ENCODE measurements at regions not wholly inside any gene's neighbourhood (a gene's known extent, or its start where the extent isn't known, plus 50 kb on each side); places are given as distances from the start of the nearest gene placed in this dataset.

- DNase-seq (ENCODE audit: low read depth in 2 of 2) = peak in 1 of 2 donors; percentile 3
These were observed 212.1 kb downstream of the GXYLT1 start for GRCh38 chr12:41932470-41932991.

GRCh38 chr12:41930866-41931437 lies 213.7 kb downstream of the GXYLT1 start:
- DNase-seq (ENCODE audit: low read depth in 2 of 2) = no peak

DNA sequence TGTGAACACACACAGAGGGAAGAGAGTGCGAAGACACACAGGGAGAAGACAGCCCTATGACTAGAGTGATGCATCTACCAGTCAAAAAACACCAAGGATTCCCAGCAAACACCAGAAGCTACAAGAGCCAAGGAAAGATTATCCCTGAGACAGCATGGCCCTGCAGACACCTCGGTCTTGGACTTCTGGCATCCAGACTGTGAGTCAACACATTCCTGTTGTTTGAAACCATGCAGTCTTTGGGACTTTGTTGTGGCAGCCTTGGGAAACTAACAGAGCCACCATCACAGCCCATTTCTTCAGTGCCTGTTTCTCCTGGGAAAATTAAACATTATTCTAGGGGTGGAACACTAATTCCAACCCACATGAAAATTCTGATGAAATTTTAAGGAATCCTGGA lies 220.6 kb downstream of the GXYLT1 start:
- no peak for DNase-seq (ENCODE audit: low read depth in 2 of 2)

GRCh38 chr12:41923351-41923750 lies 221.3 kb downstream of the GXYLT1 start:
- no peak for DNase-seq (ENCODE audit: low read depth in 2 of 2)

DNA sequence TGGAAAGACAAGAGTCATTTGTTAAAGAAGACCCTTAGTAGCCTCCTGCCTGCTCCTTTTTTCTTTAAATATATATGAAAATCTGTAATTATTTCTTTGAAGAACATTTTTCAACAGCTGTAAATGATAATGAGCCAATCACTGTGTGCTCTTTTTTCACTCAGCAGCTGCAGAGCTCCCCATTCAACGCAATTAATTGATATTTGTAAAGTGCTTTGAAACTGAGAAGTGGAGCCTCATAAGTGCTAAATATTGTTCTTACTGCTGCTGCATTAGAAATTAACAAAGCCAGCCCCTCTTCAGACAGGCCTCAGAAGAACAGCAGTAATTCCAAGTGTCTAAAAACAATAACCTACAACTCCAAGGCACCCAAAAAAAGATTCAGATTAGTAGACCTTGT lies 224.3 kb downstream of the GXYLT1 start:
- no peak for DNase-seq (ENCODE audit: low read depth in 2 of 2)

DNA sequence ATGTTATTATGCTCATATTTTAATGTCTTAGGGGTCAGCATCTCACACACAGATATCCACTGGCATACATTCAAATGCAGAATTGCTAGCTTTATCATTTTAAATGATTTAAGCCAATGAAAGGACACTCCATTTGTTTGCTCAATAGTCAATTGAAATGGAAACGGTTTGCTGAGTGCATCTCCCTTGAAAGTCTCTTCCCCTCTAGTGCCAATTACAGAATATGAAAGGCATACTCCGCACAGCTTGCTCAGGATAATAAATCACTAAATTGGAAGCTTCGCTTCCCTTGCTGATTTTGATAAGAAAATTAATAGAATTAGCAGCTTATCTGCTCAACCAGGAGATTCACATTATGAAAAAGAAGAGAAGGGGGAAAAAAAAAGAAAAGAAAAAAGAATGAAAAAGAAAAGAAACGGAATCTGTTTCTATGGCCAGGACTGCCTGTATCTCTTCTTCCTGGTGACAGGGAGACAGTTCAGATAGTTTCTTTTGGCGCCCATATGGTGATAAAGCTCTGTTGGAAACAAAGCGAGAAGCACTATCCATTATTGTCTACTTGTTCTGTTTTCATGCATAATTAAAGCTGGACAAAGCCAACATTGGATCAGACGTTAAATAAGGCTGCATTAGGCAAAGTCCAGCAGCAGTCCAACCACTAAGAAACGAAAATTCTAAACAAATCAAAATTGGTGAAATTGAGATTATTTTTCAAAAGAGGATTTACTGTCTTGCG lies 225.0 kb downstream of the GXYLT1 start:
- DNase-seq (ENCODE audit: low read depth in 2 of 2) = no peak

- no peak for DNase-seq (ENCODE audit: low read depth in 2 of 2)
These were observed 225.6 kb downstream of the GXYLT1 start for GRCh38 chr12:41919048-41919447.

GRCh38 chr12:41917938-41918341 lies 226.7 kb downstream of the GXYLT1 start:
- DNase-seq (ENCODE audit: low read depth in 2 of 2) = no peak

DNA sequence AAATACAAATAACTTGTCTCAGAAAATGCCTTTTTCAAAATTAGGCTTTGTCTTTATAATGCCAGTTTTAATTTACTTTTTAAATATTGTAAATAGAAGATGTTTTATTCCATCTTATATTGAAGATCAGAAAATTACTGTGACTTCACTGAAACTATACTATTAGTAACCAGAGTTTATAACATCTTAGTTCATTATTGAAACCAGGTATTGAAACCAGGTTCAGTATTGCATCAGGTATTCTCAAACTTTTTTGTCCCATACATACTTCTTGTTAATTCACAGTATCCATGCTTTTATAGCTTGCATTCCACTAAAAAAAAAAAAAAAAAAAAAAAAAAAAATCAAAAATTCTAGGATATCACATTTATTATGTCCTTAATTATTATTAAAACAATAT lies 227.5 kb downstream of the GXYLT1 start:
- no peak for DNase-seq (ENCODE audit: low read depth in 2 of 2)

DNA sequence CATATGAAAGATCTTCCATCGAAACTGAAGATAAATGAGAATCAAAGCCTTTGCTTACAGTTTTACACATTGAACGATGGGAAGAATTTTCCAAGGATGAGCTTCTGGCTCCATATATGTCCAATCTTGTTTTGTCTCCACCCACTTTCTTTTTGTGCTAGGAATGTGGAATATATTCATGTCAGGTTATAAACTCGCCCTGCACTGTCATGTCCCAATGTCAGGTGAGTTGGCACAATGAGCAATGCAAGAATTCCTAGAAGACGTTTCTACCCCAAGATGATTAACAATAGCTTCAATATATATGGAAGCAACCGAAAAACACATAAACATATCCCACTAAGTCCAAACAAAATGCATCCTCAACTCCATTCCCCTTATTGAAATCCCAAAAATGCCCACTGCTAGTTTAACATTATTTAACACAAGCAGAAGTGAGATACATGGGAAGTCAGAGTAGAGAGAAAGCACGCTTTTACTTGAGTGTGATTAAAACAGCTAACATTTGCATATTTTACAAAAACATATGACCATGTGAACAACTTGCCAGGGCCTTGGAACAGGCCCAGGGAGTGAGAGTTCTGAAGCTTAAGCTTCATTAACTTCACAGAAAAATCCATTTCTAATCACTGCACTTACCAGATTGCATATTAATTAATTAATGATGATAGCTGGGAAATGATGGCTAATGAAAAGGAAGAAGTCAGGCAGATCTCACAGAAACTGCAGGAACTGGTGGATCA lies 233.9 kb downstream of the GXYLT1 start:
- DNase-seq (ENCODE audit: low read depth in 2 of 2) = no peak

GRCh38 chr12:41908206-41908605 lies 236.5 kb downstream of the GXYLT1 start:
- no peak for DNase-seq (ENCODE audit: low read depth in 2 of 2)

DNA sequence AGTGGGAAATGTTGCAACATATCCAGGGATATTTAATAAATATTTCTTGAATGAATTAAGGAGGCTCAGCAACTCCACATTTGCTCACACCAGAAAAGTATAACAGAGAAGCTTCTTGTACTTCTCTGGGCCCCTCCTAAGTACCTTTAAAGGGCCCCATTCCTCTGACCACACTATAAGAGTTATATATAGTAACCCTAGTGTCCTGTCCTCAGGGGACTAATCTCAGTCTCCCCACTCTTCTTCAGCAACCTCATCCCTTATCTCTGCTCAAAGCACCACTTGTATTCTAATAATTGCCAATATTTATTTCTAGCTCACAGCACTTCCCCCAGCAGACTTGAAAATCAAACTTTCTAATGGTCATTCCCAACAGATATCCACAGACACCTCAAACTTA lies 237.1 kb downstream of the GXYLT1 start:
- no peak for DNase-seq (ENCODE audit: low read depth in 2 of 2)

DNA sequence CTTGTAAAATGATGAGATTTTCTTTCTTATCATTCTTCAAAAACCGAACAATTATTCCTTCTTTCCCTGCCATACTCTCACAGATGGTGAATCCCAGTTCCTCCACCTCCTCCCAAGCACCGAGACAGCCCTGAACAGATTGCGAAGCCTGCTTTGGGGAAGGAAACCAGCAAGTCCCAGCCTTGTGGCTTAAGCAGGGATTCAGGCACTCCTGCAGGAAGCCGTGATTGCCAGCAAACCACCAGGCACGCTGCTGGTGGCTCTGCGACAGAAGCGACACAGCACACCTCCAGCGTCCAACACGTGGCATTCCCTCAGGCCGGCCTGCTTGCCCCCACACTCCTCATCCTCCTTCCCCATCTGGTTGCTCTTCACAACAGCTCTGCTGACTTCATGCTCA lies 237.7 kb downstream of the GXYLT1 start:
- DNase-seq (ENCODE audit: low read depth in 2 of 2) = no peak

- no peak for DNase-seq (ENCODE audit: low read depth in 2 of 2)
These were observed 238.8 kb downstream of the GXYLT1 start for GRCh38 chr12:41905759-41906297.

DNA sequence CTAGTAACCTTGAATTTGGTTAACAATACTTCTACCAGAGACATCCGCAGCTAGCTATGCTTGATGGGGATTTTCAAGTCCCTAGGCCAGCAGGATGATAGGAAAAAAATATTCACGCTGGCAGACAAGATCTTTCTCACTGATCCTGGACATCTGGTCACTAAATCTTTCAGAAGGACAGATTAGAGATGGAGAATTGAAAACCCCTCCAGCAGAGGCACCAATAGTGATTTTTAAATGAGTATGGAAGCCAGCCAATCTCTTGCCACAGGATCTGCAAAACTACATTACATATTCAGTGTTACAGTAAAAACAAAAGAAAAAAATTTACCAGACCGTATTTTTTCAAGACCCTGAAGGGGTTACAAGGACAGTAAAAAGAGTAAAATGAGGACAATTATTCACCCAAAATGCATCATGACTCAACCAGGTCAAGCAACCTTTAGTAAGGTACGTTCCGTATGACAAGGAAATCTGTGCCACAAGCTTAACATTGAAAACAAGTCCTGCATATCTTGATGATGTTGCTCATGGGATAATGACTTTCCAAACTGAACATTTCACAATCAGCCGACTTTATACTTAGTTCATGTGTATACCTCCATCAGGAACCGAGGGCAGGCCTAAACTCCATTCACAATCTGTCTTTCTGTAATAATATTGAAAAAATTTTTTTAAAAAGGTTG lies 239.5 kb downstream of the GXYLT1 start:
- DNase-seq (ENCODE audit: low read depth in 2 of 2) = no peak

GRCh38 chr12:41904041-41904440 lies 240.6 kb downstream of the GXYLT1 start:
- DNase-seq (ENCODE audit: low read depth in 2 of 2) = no peak

- DNase-seq (ENCODE audit: low read depth in 2 of 2) = no peak
These were observed 241.5 kb downstream of the GXYLT1 start for GRCh38 chr12:41903014-41903708.

- no peak for DNase-seq (ENCODE audit: low read depth in 2 of 2)
These were observed 245.1 kb downstream of the GXYLT1 start for GRCh38 chr12:41899577-41899976.

GRCh38 chr12:41897593-41897992 lies 247.1 kb downstream of the GXYLT1 start:
- no peak for DNase-seq (ENCODE audit: low read depth in 2 of 2)

DNA sequence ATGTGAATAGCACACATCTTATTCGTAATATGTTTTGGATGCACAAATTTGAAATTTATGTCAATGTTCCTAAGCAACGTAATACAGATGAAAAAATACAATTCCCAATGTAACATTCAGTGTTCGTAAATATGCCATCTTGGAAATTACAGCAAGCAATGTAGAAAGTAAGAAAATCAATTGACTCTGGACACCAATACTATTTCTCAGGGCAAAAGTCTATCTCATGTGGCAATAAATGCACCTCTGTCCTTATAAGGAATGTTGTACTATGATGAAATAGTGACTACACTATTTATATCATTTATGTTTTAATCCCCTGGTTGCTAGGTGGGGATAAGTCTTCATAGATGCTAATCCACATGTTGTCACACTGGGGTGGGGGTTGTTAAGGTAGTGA lies 251.2 kb downstream of the GXYLT1 start:
- DNase-seq (ENCODE audit: low read depth in 2 of 2) = no peak

- no peak for DNase-seq (ENCODE audit: low read depth in 2 of 2)
These were observed 252.4 kb downstream of the GXYLT1 start for GRCh38 chr12:41892302-41892701.
